Stimulated activated CD4-positive, alpha-beta T cell treated with anti-CD3 and anti-CD28 coated beads, Interleukin-1b, Interleukin-23, amount 100 ng/mL, for 4 hours (primary cell): ENCODE measurements at regions not wholly inside any gene's neighbourhood (a gene's known extent, or its start where the extent isn't known, plus 50 kb on each side); places are given as distances from the start of the nearest gene placed in this dataset.
"Not testable (repeated sequence)": the region's sequence is repeated elsewhere in the genome, so short reads cannot be mapped to it uniquely, and the experiment has no call there.

ENCODE experiments used
- DNase-seq, 2 donors: peaks; one replicate each; pipeline ENCODE4 v3.0.0-alpha.2; 2020; ENCODE audit warnings: low read depth in 2 of 2

DNA sequence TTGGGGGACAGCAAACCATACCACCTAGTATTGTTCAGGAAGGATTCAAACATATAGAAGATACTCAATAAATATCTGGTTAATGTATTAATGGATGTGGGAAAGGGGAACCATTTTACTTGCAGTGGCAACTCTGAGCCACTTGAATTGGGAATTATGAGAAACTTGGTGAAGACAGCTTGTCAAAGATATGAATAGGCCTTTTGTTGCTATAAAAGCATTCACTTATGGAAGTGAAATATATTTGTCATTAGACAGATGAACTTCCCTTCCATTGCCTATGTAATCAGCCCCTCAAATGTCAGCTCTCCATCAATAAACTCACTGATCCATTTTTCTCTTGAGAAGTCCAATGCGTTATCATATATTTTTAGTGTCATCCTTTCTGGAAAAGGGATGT lies 56.1 kb downstream of the GPR85 start:
- no peak for DNase-seq

DNA sequence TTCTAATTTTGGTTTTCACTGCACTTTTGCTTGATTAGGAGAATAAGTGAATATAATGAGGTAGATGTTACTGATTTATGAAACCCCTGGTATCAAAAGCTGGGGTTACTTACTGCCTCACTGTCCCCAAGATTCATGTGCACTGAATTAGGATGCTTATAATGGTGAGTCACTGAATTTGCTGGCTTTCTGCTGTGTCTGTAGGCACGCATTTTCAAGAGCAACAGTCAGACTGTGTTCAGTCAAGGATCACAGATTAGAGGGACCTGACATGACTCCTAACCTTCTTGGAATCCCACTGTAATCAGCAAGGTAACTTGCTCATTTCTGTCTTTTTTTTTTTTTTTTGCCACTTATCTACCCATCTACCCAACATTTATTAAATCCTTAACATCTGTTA lies 59.7 kb downstream of the GPR85 start:
- no peak for DNase-seq

DNA sequence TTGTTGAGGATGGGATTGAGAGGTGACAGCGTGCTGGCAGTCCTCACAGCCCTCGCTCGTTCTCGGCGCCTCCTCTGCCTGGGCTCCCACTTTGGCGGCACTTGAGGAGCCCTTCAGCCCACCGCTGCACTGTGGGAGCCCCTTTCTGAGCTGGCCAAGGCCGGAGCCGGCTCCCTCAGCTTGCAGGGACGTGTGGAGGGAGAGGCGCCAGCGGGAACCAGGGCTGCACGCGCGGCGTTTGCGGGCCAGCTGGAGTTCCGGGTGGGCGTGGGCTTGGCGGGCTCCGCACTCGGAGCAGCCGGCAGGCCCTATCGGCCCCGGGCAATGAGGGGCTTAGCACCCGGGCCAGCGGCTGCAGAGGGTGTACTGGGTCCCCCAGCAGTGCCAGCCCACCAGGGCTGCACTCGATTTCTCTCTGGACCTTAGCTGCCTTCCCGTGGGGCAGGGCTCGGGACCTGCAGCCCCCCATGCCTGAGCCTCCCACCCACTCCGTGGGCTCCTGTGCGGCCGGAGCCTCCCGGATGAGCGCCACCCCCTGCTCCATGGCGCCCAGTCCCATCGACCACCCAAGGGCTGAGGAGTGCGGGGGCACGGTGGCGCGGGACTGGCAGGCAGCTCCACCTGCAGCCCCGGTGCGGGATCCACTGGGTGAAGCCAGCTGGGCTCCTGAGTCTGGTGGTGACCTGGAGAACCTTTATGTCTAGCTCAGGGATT lies 69.3 kb downstream of the GPR85 start:
- DNase-seq: not testable (repeated sequence)

DNA sequence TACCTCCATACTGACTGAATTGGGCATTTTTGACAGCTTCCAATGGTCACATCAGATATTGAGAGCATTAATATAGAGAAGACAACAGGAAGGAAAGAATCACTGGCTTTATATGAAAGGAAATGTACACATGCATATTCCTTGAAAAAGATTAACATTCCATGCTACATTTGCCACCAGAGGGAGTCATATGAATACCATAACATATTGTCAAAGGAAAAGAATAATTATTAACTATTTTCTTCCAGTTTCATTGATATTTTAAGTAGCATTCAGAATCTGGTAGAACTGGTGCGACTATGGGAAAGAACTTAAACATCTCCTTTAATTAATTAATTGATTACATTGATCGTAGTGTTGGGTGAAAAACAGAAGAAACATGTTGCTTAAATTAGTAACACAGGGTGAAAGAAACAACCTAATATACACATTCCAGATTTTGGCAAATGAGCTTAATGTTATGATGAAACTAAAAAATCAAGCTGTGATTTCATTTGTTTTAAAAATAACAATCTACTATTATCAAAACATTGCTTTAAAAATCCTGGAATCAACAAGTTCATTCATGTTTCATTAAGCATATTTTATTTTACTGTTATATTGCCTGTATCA lies 71.5 kb downstream of the GPR85 start:
- DNase-seq: no peak

DNA sequence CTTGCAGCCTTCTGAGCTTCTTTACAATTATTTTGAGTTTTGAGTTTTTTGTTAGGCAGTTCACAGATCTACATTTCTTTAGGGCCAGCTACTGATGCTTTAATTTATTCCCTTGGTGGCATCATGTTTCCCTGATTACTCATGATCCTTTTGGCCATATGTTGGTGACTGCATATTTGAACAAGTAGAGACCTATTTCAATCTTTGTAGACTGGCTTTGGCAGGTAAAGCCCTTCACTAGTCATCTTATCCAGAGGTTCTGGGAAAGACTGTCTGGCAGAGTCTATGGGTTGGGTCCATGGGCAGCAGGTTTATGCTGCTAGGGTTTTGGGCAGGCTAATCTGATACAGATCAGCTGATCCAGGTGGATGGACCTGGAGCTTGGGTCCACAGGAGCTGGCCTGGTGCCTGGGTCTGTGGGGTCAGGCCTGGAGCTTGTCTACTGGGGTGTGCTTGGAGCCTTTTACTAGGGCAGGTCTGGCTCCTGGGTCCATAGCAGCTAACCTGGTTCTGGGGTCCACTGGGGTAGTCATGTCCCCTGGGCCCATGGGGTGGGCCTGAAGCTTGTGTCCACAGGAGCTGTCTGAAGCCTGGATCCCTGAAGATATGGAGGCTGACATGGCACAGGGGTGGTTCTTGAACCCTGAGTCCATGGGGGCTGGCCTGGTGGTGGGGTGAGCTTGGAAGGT lies 72.7 kb downstream of the GPR85 start:
- DNase-seq: no peak

DNA sequence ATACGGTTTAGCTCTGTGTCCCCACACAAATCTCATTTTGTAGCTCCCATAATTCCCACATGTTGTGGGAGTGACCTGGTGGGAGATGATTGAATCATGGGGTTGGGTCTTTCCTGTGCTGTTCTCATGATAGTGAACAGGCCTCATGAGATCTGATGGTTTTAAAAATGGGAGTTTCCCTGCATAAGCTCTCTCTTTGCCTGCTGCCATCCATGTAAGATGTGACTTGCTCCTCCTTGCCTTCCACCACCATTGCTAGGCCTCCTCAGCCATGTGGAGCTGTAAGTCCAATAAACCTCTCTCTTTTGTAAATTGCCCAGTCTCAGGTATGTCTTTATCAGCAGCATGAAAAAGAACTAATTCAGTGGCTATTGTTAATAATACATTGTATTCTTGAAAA lies 73.8 kb downstream of the GPR85 start:
- not testable (repeated sequence) for DNase-seq

DNA sequence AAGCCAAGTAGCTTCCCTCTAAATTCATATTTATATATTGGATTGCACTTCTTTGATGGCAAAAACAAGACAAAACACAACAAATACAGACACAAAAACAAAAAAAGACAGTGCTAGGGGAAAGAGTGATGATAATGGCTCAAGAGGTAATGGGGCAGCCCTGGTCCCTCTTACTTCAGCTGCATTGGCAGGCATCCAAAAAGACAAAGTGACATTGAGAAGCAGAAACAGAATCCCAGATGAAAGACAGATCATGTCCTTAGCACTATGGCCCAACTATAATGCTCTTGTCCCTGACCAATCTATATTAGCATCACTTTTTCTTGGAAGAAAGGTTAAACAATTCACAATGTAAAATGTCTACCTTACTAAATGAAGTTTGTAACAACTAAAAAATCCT lies 76.2 kb downstream of the GPR85 start:
- no peak for DNase-seq

DNA sequence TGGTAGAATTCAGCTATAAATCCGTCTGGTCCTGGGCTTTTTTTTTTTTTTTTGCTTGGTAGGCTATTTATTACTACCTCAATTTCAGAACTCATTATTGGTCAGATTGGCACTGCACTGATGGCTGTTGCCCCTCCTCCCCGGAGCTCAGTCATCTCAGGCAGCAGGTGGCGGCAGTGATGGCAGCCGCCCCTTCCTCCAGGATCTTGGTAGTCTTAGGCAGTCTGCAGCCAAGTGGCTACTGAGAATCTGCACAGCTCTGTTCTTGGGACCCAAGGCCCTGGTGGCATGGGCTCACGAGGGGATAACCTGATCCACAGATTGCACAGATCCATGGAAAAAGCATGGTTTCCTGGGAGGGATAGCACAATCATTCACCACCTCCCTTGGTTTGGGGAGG lies 77.9 kb downstream of the GPR85 start:
- no peak for DNase-seq

DNA sequence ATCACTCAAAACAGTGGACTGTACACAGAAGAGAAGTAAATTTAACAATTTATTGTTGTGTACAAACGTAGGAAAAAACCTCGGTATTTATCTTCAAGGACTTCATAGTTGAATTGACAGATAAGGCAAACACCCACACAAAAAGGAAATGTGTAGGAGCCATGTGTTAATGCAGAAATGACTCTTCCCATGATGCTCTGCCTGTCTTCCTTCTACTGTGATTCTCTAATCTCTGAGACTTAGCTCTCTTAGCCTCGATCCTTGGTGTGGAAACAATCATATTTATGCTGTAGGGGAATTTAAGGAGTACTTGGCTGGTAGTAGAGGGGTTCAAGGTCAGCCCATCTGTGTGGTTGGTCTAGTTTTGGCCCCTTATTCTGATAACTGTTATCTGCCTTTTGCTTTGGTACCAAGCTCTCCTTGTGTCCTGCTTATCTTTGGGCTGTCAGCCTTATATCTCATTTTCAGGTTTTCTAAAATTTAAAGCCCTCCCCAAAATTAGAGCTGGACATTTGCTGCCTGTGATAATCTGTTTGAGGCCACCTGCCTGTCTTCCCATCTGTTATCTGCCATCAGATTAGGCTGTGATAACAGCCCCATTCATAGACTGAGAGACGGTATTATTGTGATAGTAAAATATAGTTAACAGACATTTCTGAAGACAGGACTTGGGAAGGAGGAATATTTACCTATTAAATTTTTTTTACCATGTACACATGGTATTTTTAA lies 81.7 kb downstream of the GPR85 start:
- no peak for DNase-seq

DNA sequence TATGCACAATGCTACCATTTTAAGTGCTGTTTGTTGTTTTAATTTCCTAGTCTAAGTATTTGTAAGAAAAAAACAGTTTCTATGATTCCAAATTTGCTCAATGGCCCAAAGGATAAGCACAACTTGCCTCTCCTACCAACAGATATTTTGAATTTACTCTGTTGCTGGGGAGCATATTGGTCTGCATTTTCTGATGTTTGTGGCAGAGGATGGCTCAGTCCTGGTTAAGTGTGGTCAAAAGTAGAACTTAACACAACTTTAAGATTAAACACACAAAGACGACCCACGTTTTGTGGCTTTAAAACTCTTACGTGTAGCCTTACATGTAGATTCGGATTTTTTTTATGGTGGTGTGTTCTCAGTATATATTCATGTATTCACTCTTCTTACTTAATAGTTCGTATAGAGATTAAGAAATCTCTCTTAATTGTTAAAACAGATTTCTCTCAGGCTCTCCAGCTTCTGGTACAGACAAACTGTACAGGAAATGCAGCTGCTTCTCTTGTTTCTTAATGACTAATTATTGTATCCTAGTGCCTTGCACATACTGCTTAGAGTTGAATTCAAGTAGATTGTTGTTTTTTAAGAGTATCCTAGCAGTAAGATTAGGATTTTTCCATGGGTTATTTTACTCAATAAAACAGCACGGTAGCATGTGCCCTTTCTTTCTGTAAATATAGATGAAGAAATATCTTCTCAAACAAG lies 86.2 kb downstream of the GPR85 start:
- DNase-seq: no peak

DNA sequence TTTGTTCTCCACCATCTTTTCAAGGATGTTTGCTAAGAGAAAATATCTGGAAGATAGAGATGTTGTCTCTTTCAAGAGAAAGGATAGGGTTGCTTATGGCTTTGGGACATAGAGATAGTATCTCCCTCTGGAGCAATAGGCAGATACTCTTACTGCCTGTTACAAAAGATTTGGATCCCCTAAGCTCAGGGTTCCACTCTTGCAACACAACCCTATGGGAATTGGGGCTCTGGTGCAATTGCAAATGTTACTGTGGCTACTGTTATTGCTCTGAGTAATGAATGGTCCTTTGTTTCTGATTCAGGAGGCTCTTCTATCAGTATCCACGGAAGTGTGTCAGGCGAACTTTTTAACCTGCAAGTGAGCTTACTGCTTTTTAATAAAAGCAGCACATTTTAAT lies 88.8 kb downstream of the GPR85 start:
- DNase-seq: no peak

DNA sequence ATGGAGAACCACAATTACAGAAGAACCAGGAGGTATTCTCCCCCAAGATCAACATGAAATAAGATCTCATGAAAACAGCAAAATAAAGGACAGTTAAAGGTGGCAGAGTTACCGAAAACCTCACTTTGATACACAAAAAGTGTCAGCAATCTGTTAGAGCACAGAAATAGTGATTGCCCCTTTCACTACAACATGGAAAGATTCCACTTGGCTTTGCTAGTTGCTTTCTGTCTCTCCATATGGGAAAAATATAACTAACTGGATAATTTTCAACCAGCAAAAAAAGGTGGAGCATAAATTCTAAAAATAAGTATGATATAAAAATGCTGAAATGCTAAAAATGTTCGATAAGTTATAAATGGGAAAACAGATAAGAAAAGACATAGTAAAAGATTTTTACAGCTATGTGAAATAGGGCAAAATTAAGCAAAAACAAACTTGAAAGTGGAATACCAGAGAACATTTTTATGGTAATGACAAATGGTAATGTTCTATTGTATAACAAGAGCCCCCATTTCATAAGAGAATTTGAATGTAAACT lies 90.2 kb downstream of the GPR85 start:
- no peak for DNase-seq

DNA sequence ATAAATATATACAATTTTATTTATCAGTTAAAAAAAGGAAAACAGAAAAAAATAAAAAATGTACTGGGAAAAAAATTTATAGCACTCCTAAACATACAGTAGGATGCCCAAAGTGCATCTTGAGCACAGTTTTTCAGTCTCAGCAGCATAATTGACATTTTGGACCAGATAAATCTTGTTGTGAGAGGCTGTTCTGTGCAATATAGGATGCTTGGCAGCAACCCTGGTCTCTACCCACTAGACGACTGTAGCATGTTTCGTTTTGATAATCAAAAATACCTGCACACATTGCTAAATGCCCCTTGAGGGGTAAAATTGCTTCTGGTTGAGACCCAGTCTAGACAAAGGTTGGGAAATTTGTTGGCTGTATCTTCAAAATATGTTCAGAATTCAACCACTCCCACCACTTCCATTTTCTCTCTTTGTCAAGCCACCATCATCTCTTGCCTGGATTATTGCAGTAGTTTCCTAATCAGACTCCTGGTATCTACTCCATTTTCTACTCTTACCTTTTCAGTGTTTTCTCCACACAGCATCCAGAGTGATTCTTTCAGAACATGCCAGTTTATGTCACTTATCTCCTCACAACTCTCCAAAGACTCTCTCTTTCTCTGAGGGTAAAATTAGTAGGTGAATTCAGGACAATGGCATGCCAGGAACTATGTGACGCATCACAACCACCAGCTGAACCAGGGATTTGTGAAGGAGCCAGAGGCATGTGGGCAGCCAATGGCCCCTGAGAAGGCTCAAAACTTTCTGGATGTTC lies 91.4 kb downstream of the GPR85 start:
- DNase-seq: no peak

DNA sequence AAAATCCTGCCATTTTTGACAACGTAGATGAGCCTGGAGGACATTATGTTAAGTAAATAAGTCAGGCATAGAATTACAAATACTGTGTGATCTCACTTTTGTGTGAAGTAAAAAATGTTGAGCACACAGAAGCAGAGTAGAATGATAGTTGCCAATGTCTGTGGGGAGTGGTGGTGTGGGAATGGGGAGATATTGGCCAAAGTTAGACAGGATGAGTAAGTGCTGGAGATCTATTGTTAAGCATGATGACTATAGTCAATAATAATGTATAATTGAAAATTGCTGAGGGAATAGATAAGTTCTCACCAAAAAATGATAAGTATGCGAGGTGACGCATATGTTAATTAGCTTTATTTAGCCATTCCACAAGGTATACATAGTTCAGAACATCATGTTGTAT lies 92.0 kb downstream of the GPR85 start:
- DNase-seq: no peak

DNA sequence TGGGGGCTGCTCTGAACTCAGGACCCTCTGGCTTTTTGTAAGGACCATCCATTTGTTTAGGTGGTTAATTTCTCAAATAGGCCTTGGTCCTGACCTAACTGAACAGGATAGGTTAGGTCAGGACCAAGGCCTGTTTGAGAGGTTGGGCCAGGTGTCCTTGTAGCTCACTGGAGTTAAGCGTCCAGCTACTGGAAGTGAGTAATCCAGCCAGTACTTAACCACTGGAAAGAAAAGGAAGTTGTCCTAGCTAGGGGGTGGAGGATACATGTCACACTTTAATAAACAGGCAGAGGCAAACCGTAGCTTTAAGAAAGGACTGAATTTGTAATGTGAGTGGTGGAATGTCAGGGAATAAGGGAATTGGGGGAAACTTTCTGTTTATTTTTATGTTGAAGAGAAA lies 96.0 kb downstream of the GPR85 start:
- DNase-seq: no peak

DNA sequence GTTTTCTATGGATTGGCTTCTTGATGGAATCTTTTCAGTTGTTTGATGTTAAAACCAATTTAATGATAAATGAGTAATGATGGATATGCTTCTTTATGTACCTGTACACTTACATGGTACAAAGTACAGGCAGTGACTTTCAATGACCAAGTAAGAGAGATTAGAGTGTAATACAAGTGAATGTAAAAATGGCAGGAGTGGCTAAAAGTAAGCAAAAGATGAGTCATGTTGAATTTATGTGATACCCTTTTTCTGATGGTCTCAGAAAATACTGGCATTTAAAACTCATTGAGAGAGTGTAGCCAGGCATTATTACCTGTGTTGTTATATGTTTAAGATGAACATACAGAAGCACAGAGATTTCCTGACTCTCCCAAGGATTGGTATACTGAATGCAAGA lies 97.1 kb downstream of the GPR85 start:
- no peak for DNase-seq

DNA sequence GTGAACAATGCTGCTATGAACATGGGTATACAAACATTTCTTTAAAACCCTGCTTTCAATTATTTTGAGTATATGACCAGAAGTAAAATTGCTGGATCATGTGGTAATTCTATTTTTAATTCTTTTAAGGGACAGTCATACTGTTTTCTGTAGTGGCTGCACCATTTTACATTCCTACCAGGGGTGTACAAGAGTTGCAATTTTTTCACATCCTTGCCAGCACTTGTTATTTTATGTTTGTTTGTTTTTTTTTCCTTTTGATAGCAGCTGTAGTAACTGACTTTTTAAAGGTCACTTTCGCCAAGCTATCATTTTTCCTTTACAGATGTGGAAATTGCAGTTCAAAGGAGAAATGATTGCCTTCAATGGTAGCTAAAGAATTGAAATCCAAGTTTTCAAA lies 99.5 kb downstream of the GPR85 start:
- DNase-seq: no peak

DNA sequence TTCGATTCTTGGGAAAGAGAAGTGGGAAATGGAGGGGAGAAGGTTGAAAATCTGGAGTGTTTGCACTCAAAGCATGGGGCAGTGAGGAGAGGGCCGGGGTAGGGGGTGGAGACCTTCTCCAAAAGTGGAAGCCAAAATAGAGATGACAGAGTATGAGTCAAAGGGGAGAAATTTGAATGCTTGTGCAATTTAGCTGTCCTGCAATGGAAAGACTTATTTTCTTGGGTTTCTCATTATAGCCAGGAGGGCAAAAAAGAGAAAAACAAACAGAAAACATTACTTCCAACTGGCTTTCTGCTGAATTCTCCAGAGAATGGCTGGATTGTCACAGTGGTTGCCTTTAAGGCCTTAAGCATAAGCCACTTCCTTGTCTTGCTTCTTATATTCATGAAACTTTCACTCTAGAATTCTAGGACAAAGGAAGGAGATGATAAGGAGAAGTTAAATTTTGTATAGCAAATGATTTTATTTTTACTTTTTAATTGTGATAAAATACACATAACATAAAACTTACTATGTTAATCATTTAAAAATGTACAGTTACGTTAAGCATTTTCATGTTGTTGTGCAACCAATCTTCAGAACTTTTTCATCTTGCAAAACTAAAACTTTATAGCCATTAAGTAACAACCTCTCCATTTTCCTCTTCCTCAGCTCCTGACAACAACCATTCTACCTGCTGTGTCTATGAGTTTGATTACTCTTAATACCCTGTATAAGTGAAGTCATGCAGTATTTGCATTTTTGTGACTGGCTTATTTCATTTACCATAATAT lies 100.2 kb downstream of the GPR85 start:
- DNase-seq: no peak

DNA sequence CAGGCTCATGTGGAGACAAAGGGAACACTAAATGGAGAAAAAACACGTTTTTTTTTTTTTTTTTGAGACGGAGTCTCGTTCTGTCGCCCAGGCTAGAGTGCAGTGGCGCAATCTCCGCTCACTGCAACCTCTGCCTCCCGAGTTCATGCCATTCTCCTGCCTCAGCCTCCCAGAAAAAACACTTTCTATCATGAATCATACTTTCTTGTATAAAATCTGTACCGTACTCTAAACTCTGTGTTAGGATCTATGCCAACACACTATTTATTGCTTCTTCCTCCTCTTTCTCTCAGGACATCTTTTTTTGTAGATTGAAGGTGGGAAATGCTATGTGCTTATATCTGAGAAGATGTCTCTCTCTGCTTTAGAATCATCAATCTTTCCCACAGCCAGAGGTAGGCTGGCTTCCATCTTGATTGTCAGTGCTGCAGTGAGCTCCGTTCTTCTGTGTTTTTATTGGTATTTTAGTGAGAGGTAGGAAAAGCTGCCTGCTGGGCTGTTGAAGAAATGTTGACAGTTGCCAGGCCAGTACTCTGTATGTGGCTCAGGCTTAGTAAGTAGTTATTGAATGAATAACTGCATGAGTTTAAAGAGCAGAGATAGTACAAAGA lies 101.1 kb downstream of the GPR85 start:
- no peak for DNase-seq
